Neural cell (in vitro differentiated cells): ENCODE measurements at regions not wholly inside any gene's neighbourhood (a gene's known extent, or its start where the extent isn't known, plus 50 kb on each side); places are given as distances from the start of the nearest gene placed in this dataset.

Source experiments
- H2AFZ ChIP-seq: fragments of 200-600, 300-800 bp; sonication (generic), shearing (Covaris generic); 2 replicates; pipeline ENCODE4 v1.6.0; 2014; ENCODE audit warnings: low read depth, mild to moderate bottlenecking, antibody characterized with exemption, low read length, moderate library complexity
- H3F3A ChIP-seq: fragments of 200-600 bp; shearing (Covaris generic); 2 replicates; pipeline ENCODE4 v1.6.1; 2016; ENCODE audit warnings: mild to moderate bottlenecking, moderate library complexity, mixed read lengths, antibody characterized with exemption, low read length; ENCODE audit not compliant: insufficient read depth, poor library complexity, severe bottlenecking
- H3K27ac ChIP-seq: fragments of 200-600, 300-800 bp; sonication (generic), shearing (Covaris generic); 2 replicates; pipeline ENCODE4 v1.5.1; 2014; ENCODE audit warnings: mild to moderate bottlenecking, low read length, moderate library complexity
- H3K27me3 ChIP-seq: fragments of 300-800, 200-600 bp; sonication (generic), shearing (Covaris generic); 2 replicates; pipeline ENCODE4 v1.6.0; 2014; ENCODE audit warnings: mild to moderate bottlenecking, low read depth, low read length, moderate library complexity; ENCODE audit not compliant: insufficient read depth
- H3K36me3 ChIP-seq: fragments of 300-800, 200-600 bp; sonication (generic), shearing (Covaris generic); 2 replicates; pipeline ENCODE4 v1.5.1; 2014; ENCODE audit warnings: mild to moderate bottlenecking, antibody characterized with exemption, low read length, moderate library complexity; ENCODE audit not compliant: insufficient read depth
- H3K4me2 ChIP-seq: fragments of 300-800, 200-600 bp; sonication (generic), shearing (Covaris generic); 2 replicates; pipeline ENCODE4 v1.6.0; 2014; ENCODE audit warnings: mild to moderate bottlenecking, low read length
- H3K4me3 ChIP-seq: fragments of 300-800, 200-600 bp; sonication (generic), shearing (Covaris generic); 2 replicates; pipeline ENCODE4 v1.5.1; 2014; ENCODE audit warnings: mild to moderate bottlenecking, low read length, moderate library complexity
- H3K79me2 ChIP-seq: fragments of 200-600 bp; shearing (Covaris generic); replicated peaks from 2 replicates; pipeline ENCODE4 v1.6.0; 2014; ENCODE audit warnings: mild to moderate bottlenecking, low read length, moderate library complexity; ENCODE audit not compliant: insufficient read depth
- H3K9ac ChIP-seq: fragments of 300-800, 200-600 bp; sonication (generic), shearing (Covaris generic); 2 replicates; pipeline ENCODE4 v1.6.1; 2016; ENCODE audit warnings: mild to moderate bottlenecking, low read length, mixed read lengths
- H3K9me2 ChIP-seq: fragments of 200-600 bp; shearing (Covaris generic); 2 replicates; pipeline ENCODE4 v1.6.1; 2016; ENCODE audit warnings: mild to moderate bottlenecking, low read length, mixed read lengths; ENCODE audit not compliant: insufficient read depth
- H3K9me3 ChIP-seq: fragments of 200-600, 300-800 bp; sonication (generic), shearing (Covaris generic); 2 replicates; pipeline ENCODE4 v1.6.1; 2016; ENCODE audit warnings: mild to moderate bottlenecking, mixed run types, low read length, moderate library complexity, mixed read lengths
- H4K20me1 ChIP-seq: fragments of 200-600 bp; shearing (Covaris generic); 2 replicates; pipeline ENCODE4 v1.6.1; 2016; ENCODE audit warnings: mild to moderate bottlenecking, mixed run types; ENCODE audit not compliant: insufficient read depth
- EP300 ChIP-seq: fragments of 450-650 bp; conservative IDR thresholded peaks from 2 replicates; pipeline ENCODE4 v1.6.1; 2014; ENCODE audit warnings: antibody characterized with exemption, mild to moderate bottlenecking, moderate library complexity; ENCODE audit not compliant: poor library complexity, severe bottlenecking
- EZH2 ChIP-seq: fragments of 200-600, 300-800 bp; shearing (Covaris generic), sonication (generic); IDR thresholded peaks from 2 replicates; pipeline ENCODE4 v1.6.1; 2014; ENCODE audit warnings: antibody characterized with exemption, low read length, borderline replicate concordance, mild to moderate bottlenecking; ENCODE audit not compliant: insufficient read depth, poor library complexity, severe bottlenecking
- MXI1 ChIP-seq: fragments of 450-650 bp; conservative IDR thresholded peaks from 2 replicates; pipeline ENCODE4 v1.6.1; 2014; ENCODE audit warnings: antibody characterized with exemption, mild to moderate bottlenecking; ENCODE audit not compliant: poor library complexity, severe bottlenecking
- POLR2AphosphoS5 ChIP-seq: IDR thresholded peaks from 2 replicates; pipeline ENCODE4 v1.6.1; 2012
- RAD21 ChIP-seq: fragments of 450-650 bp; conservative IDR thresholded peaks from 2 replicates; pipeline ENCODE4 v1.6.1; 2014; ENCODE audit warnings: antibody characterized with exemption, mild to moderate bottlenecking, moderate library complexity
- REST ChIP-seq: IDR thresholded peaks from 2 replicates; pipeline ENCODE4 v1.6.1; 2012; ENCODE audit warnings: borderline replicate concordance
- SMC3 ChIP-seq: fragments of 450-650 bp; conservative IDR thresholded peaks from 2 replicates; pipeline ENCODE4 v1.6.1; 2014; ENCODE audit warnings: antibody characterized with exemption, mild to moderate bottlenecking, moderate library complexity; ENCODE audit not compliant: poor library complexity
- TAF1 ChIP-seq: IDR thresholded peaks from 2 replicates; pipeline ENCODE4 v1.6.1; 2012; ENCODE audit warnings: low read depth
- TF ChIP-seq, protein P1 (sequence below): fragments of 450-650 bp; IDR thresholded peaks from 2 replicates; pipeline ENCODE4 v1.5.1; 2014; ENCODE audit warnings: antibody characterized with exemption, mild to moderate bottlenecking, moderate library complexity; ENCODE audit not compliant: poor library complexity, severe bottlenecking

DNA sequence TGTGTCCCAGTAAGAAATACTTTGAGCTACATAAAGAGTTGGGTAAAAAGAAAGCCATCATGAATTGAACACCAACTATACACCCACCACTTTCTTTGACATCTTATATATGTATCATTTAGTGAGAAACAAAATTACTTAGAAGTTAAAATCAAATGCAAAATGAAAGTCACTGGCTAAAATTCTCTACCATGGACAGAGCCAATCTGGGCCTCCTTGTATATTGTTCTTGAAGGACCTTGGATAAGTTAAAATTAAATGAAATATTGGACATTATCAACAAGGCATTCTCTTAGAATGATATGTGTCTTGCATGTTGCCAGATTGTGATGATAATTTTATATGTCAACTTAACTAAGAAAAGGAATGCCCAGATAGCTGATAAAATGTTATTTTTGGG lies 64.2 kb upstream of the CHL1 start:
- H4K20me1 ChIP-seq, result no peaks in the 10 kb centered on the region
- no peaks in the 10 kb centered on the region for H3K9me2 ChIP-seq
- H3K9me3 ChIP-seq, result no peaks in the 10 kb centered on the region
- no peak overlapping the region for H3K9ac ChIP-seq
- H3K27ac ChIP-seq, result no peak overlapping the region
- no peaks in the 10 kb centered on the region for H3K79me2 ChIP-seq
- no peak overlapping the region for H2AFZ ChIP-seq
- H3K27me3 ChIP-seq, result no peaks in the 10 kb centered on the region
- no peak overlapping the region for H3K4me2 ChIP-seq
- no peak overlapping the region for H3K4me3 ChIP-seq
- H3K36me3 ChIP-seq, result no peaks in the 10 kb centered on the region
- TF ChIP-seq, protein P1, sequence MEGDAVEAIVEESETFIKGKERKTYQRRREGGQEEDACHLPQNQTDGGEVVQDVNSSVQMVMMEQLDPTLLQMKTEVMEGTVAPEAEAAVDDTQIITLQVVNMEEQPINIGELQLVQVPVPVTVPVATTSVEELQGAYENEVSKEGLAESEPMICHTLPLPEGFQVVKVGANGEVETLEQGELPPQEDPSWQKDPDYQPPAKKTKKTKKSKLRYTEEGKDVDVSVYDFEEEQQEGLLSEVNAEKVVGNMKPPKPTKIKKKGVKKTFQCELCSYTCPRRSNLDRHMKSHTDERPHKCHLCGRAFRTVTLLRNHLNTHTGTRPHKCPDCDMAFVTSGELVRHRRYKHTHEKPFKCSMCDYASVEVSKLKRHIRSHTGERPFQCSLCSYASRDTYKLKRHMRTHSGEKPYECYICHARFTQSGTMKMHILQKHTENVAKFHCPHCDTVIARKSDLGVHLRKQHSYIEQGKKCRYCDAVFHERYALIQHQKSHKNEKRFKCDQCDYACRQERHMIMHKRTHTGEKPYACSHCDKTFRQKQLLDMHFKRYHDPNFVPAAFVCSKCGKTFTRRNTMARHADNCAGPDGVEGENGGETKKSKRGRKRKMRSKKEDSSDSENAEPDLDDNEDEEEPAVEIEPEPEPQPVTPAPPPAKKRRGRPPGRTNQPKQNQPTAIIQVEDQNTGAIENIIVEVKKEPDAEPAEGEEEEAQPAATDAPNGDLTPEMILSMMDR, result no peak
- no peak for TF ChIP-seq RAD21
- TF ChIP-seq EP300, result no peak
- TF ChIP-seq MXI1, result no peak
- TF ChIP-seq REST, result no peak
- TF ChIP-seq TAF1, result no peak
- TF ChIP-seq POLR2AphosphoS5, result no peak
- no peak for TF ChIP-seq SMC3
- no peak for TF ChIP-seq EZH2
- H3F3A ChIP-seq, result no peaks in the 10 kb centered on the region

DNA sequence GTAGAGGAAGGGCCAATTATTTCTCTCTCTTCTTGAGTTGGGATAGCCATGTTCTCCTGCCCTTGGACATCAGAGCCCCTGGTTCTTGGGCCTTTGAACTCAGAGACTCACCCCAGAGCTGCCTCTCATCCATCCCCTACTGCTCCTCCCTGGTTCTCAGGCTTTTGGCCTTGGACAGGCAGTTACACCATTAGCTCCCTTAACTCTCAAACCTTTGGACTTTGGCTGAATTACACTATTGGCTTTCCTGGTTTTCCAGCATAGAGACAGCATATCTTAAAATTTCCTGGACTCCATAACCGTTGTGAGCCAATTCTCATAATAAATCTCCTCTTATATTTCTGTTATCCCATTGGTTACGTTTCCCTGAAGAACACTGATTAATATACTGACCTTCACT lies 63.7 kb upstream of the CHL1 start:
- no peak overlapping the region for H3K4me3 ChIP-seq

More for the DNA sequence above, 63.7 kb upstream of the CHL1 start:
- Histone ChIP-seq H3K36me3 (no peaks in the 10 kb centered on the region), H3K27me3 (no peaks in the 10 kb centered on the region), H3K9me3 (no peaks in the 10 kb centered on the region), H4K20me1 (no peaks in the 10 kb centered on the region), H3K9me2 (no peaks in the 10 kb centered on the region), H3K9ac (no peak overlapping the region), H2AFZ (no peak overlapping the region), H3F3A (no peaks in the 10 kb centered on the region), H3K79me2 (no peaks in the 10 kb centered on the region), H3K4me2 (no peak overlapping the region), H3K27ac (no peak overlapping the region)
- TF ChIP-seq EP300 (no peak), POLR2AphosphoS5 (no peak), EZH2 (no peak), SMC3 (no peak), TAF1 (no peak)
